ENCODE measurements at regions not wholly inside any gene's neighbourhood (a gene's known extent, or its start where the extent isn't known, plus 50 kb on each side); places are given as distances from the start of the nearest gene placed in this dataset.

- in situ Hi-C loops (cut with HindIII; ENCODE audit: low sequenced_read_pairs), result no loop called here
These were observed 350.3 kb downstream of the PTTG2 start for GRCh38 chr4:38310446-38311043.

DNA sequence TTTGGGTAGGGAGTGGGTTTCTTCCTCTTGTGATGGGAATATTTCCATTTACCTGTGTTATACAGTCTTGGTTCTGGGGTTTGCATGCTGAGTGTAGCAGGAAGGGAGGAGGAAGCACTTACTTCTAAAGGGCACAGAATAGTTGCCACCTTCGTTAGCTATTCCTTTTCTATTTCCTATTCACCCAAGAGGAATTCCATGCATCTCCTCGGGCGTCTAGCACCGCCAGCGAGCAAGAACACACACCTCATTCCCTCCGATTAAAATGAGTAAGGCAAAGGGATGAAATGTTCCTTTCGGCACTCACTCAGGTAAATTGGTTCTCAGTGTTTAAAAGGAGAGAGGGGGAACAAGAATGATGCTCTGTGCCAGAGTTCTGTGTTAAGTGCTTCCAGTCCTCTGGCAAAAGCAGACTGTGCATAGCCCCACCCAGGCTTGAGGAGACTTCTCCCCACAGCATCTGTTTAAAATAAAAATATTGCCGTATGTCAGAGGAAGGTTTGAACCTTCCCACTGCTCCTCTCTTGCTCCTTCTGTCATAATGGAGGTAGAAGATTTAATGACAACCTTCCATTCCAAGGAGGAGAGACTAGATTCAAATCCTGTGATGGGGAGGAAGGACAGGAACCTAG lies 351.4 kb downstream of the PTTG2 start:
- in situ Hi-C loops (cut with HindIII; ENCODE audit: low sequenced_read_pairs), result no loop called here

DNA sequence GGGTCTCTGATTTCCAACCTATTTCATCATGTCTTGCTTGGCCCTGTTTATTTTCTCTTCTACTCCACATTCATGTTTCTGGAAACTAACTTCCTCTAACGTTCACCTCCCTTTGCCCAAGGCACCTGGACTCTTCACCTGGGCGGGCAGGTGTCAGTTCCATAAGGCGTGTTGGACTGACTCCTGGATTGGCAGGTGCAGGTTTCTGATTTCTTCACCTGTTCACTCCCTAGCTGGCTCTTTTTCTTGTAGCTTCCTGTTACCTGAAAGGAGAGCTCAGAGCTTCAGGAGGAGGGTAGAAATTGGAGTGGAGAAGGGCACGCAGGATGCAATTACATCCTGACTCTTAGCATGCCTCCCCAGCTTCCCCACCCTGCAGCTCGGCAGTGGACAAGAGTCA lies 350.8 kb upstream of the KLF3 start:
- in situ Hi-C loops (cut with HindIII; ENCODE audit: low sequenced_read_pairs), result no loop called here

- in situ Hi-C loops (cut with HindIII; ENCODE audit: low sequenced_read_pairs), result no loop called here
These were observed 349.9 kb upstream of the KLF3 start for GRCh38 chr4:38313999-38314561.

DNA sequence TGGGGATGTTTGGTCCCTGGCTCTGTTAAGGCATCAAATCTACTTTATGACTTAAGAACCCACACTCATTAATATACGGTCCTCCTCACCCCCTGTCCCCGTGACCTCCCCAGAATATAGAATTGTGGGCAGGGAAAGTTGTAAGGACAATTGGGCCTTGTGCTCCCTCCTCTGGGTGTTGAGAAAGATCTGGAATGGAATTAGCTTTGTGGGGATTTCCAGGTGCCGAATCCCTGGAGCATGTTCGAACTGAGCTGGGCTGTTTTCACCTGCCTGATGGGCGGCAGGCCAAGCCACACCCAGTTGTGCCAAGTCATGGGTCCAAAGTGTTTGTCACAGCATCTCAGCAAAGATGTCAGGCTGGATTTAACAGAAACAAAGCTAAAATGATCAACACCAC lies 349.3 kb upstream of the KLF3 start:
- in situ Hi-C loops (cut with HindIII; ENCODE audit: low sequenced_read_pairs), result loop anchor here (5.0 kb wide), 1 partner anchor 418 kb away; no protein-coding TSS in a partner anchor

- in situ Hi-C loops (cut with HindIII; ENCODE audit: low sequenced_read_pairs), result loop anchor here (5.0 kb wide), 1 partner anchor 417 kb away; no protein-coding TSS in a partner anchor
These were observed 348.7 kb upstream of the KLF3 start for GRCh38 chr4:38315286-38315685.

DNA sequence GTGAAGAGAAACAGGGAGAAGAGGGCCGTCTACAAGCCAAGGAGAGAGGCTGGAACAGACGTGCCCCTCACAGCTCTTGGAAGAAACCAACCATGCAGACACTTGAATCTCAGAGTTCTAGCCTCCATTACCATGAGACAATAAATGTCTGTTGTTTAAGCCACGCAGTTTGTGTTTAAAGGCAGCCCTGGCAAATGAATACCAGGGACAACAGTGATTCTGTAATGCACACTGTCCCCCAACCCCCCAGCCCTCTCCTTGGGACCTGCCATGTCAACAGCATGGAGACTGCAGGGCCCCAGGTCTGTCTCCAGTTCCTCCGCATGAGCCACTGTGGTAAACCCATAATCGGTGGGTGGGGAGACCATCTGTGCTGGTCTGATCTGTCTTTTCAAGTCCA lies 348.0 kb upstream of the KLF3 start:
- in situ Hi-C loops (cut with HindIII; ENCODE audit: low sequenced_read_pairs), result loop anchor here (5.0 kb wide), 1 partner anchor 416 kb away; no protein-coding TSS in a partner anchor

DNA sequence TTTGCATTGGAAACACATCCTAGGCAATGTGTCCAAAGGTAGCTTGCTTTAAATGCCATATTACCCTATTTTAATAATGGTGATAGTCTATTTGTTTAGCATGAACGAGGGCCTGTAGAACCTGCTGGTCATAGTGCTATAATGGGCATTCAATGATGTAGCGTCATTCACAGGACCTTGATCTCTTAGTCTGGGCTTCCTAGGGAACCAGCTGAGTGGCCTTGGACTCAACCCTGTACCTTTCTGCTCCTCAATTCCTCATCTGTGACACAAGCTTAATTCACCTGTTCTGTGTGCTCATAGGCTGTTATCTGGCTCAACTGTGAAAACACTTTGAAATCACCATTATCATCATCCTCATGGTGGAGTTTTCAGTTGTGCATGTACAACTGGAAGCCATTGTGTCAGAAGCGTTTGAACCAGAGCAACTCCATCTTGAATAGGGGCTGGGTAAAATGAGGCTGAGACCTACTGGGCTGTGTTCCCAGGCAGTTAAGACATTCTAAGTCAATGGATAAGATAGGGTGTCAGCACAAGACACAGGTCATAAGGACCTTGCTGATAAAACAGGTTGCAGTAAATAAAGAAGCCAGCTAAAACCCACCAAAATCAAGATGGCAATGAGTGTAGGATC lies 346.8 kb upstream of the KLF3 start:
- in situ Hi-C loops (cut with HindIII; ENCODE audit: low sequenced_read_pairs), result loop anchor here (5.0 kb wide), 1 partner anchor 415 kb away; no protein-coding TSS in a partner anchor

- in situ Hi-C loops (cut with HindIII; ENCODE audit: low sequenced_read_pairs), result loop anchor here (5.0 kb wide), 1 partner anchor 413 kb away; no protein-coding TSS in a partner anchor
These were observed 345.1 kb upstream of the KLF3 start for GRCh38 chr4:38318737-38319455.

GRCh38 chr4:38319456-38320342 lies 344.3 kb upstream of the KLF3 start:
- in situ Hi-C loops (cut with HindIII; ENCODE audit: low sequenced_read_pairs), result loop anchor here (5.0 kb wide), 1 partner anchor 413 kb away; no protein-coding TSS in a partner anchor

DNA sequence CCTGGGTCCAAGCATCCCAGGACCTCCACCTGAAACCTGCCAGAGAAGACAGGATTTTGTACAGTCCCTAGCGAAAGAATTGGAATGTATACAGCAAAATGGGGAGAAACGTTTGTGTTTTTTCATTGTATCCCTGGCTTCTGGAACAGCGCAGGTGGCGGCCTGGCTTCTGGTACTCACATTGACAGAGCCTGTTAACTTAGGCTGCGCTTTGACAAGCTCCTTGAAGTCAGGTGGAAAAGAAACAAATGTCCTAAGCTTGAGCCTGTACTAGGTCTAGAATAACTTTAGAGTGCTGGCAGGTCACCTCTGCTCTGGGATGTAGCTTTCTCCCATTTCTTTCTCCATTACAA lies 343.7 kb upstream of the KLF3 start:
- in situ Hi-C loops (cut with HindIII; ENCODE audit: low sequenced_read_pairs), result no loop called here

DNA sequence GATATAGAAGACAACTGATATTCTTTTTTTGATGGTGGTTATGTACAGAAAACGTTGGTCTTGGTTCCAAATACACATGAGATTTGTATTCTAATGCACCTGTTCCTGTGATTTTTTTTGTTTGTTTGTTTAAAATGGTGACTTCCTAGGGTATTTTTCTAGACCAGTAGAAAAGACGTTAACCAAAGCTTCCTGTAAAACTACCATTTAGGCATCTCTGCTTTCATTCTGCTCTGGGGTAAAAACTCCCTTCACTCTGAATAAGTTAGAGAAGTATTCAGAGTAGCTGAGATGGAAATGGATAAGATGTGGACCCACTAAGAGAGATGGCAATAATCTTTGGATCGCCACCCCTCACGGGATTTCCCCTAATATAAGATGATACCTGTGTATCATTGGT lies 343.2 kb upstream of the KLF3 start:
- in situ Hi-C loops (cut with HindIII; ENCODE audit: low sequenced_read_pairs), result no loop called here

GRCh38 chr4:38322714-38323113 lies 341.3 kb upstream of the KLF3 start:
- in situ Hi-C loops (cut with HindIII; ENCODE audit: low sequenced_read_pairs), result no loop called here

DNA sequence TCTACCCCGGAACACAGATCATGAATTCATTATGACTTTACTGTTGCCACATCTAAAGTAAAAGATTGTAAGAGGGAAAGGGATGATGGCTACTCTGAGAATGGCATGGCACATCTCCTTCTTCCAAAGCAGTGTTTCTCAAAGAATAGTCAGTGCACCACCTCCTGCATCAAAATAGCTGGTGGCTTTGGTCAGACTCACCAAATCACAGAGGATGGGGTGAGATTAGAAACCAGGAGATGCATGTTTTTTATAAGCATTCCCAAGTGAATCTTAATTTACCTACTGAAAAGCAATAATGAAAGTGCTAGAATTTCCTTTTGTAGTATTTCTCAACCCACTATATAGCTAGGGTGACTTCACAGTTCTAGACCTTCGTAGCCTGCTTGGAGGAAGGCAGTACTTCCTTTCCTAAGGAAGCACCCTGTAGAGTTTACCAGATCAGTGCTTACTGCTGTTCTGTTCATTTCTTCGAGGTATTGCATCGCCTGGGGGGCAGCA lies 340.8 kb upstream of the KLF3 start:
- in situ Hi-C loops (cut with HindIII; ENCODE audit: low sequenced_read_pairs), result no loop called here

DNA sequence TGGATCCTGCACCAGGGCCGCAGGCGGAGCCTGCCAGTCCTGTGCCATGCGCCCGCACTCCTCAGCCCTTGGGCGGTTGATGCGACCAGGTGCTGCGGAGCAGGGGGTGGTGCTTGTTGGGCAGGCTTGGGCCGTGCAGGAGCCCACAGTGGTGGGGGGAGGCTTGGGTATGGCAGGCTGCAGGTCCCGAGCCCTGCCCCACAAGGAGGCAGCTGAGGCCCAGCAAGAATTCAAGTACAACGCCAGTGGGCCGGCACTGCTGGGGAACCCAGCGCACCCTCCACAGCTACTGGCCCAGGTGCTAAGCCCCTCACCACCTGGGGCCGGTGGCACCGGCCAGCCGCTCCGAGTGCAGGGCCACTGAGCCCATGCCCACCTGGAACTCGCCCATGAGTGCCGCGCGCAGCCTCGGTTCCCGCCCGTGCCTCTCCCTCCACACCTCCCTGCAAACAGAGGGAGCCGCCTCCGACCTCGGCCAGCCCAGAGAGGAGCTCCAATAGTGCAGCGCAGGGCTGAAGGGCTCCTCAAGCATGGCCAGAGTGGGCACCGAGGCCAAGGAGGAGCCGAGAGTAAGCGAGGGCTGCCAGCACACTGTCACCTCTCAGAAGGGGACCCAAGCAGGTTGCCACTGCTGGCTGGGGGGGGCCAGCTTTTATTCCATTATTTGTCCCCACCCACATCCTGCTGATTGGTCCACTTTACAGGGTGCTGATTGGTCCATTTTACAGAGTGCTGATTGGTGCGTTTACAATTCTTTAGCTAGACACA lies 339.0 kb upstream of the KLF3 start:
- in situ Hi-C loops (cut with HindIII; ENCODE audit: low sequenced_read_pairs), result no loop called here

DNA sequence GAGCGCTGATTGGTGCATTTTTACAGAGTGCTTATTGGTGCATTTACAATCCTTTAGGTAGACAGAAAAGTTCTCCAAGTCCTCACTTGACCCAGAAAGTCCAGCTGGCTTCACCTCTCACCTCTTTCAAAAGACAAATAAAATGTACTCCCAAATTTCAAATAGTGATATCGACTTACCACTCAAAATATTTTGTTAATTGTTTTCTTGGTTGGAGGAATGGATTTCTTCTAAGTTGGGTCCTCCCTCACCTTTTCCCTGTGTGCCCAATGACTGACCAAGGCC lies 338.4 kb upstream of the KLF3 start:
- in situ Hi-C loops (cut with HindIII; ENCODE audit: low sequenced_read_pairs), result no loop called here

DNA sequence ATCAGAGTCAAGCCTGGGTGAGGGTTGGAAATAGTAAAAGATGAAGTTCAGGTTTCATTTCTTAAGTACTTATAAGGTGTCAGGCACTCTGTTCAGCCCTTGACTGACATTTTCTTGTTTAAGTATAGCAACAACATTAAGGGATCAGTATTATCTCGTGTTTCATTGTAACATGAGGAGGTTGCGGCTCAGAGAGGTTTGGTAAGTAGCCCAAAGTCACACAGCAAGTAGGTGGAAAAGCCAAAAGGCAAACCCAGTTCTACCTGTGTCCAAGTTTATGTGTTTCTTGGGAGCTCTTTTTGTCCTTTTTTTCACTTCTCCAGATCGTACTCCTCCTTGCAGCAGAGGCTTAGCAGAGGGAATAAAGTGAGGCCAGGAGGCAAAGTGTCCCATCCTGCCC lies 337.5 kb upstream of the KLF3 start:
- in situ Hi-C loops (cut with HindIII; ENCODE audit: low sequenced_read_pairs), result no loop called here

- in situ Hi-C loops (cut with HindIII; ENCODE audit: low sequenced_read_pairs), result no loop called here
These were observed 336.8 kb upstream of the KLF3 start for GRCh38 chr4:38327174-38327573.

DNA sequence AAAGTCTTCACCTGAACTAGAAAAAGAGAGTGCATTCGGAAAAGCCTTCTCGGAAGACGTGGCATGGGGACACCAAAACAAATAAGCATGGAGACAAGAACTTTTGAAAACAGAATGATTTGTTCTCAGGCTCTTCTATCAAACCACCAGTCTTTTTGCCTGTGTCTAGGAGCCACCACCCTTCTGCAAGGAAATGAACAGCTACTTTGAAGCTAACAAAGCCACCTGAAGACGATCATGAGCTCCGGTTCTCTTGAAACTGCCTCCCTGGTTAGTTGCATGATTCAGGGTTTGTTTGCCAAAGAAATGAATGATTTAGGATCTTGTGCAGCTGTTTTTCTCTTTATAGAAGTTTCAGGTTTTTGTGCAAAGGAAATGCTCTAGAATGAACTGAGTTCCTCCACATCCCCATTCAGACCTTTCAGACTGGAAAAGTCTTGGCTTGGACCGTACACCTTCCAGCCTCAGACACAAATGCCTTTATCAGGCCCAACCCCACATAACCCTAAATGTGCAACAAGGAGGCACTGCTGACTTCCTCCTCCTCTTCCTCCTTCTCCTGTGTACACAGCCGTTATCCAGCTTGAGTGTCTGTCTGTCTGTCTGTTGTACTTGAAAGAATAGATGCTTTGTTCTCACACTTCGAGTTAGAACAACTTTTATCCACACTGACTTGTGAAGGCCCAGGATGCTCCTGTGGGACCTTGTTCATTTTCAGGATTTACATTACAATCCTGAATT lies 334.8 kb upstream of the KLF3 start:
- in situ Hi-C loops (cut with HindIII; ENCODE audit: low sequenced_read_pairs), result no loop called here

Data from DLD1 (cell line).